Tibial nerve (tissue), 4 donors: ENCODE measurements at regions not wholly inside any gene's neighbourhood (a gene's known extent, or its start where the extent isn't known, plus 50 kb on each side); places are given as distances from the start of the nearest gene placed in this dataset.

Experiments
- DNase-seq, 2 donors: peaks; one replicate each; pipeline ENCODE4 v3.0.0-alpha.2; 2019; ENCODE audit warnings: low spot score in 2 of 2
- H3K27ac ChIP-seq, 4 donors: fragments of 200-600 bp; sonication (generic) in 3 of 4; one replicate each; pipeline ENCODE4 v1.5.1; 2017 to 2019; ENCODE audit warnings: mild to moderate bottlenecking in 1 of 4
- H3K27me3 ChIP-seq, 2 donors: fragments of 200-600 bp; sonication (generic) in 1 of 2; one replicate each; pipeline versions ENCODE4 v1.5.1 to v1.6.0; 2017 to 2019
- H3K36me3 ChIP-seq, 3 donors: fragments of 200-600 bp; sonication (generic); one replicate each; pipeline ENCODE4 v1.5.1; 2018 to 2019
- H3K4me1 ChIP-seq, 4 donors: fragments of 200-600 bp; sonication (generic) in 3 of 4; one replicate each; pipeline ENCODE4 v1.5.1; 2017 to 2019
- H3K4me3 ChIP-seq, 4 donors: fragments of 200-600 bp; sonication (generic) in 3 of 4; one replicate each; pipeline ENCODE4 v1.5.1; 2017 to 2019; ENCODE audit warnings: mild to moderate bottlenecking in 1 of 4, moderate library complexity in 1 of 4
- H3K9me3 ChIP-seq, 4 donors: fragments of 200-600 bp; sonication (generic) in 3 of 4; one replicate each; pipeline ENCODE4 v1.5.1; 2017 to 2019
- EP300 ChIP-seq, 2 donors: sonication (generic); formaldehyde crosslinking; IDR thresholded peaks; one replicate each; pipeline ENCODE4 v1.6.1; 2017; ENCODE audit warnings: antibody characterized with exemption in 2 of 2, mild to moderate bottlenecking in 1 of 2
- POLR2A ChIP-seq, 2 donors: fragments of 450-650 bp; IDR thresholded peaks; one replicate each; pipeline ENCODE4 v1.6.1; 2017; ENCODE audit warnings: antibody characterized with exemption in 2 of 2, mild to moderate bottlenecking in 2 of 2, moderate library complexity in 2 of 2
- WGBS, 2 donors: methylation state at CpG; one replicate each; pipeline ENCODE4 v1.1.5; 2018; 5-methylcytosine and 5-hydroxymethylcytosine counted together
- TF ChIP-seq, protein P1 (sequence below), 5 experiments: fragments of 200-600 bp in 3 of 5; fragments of 450-650 bp in 2 of 5; sonication (generic) in 3 of 5; IDR thresholded peaks; one replicate each; pipeline ENCODE4 v1.5.1; 2016 to 2019; ENCODE audit warnings: antibody characterized with exemption in 5 of 5, mild to moderate bottlenecking in 3 of 5, moderate library complexity in 2 of 5

DNA sequence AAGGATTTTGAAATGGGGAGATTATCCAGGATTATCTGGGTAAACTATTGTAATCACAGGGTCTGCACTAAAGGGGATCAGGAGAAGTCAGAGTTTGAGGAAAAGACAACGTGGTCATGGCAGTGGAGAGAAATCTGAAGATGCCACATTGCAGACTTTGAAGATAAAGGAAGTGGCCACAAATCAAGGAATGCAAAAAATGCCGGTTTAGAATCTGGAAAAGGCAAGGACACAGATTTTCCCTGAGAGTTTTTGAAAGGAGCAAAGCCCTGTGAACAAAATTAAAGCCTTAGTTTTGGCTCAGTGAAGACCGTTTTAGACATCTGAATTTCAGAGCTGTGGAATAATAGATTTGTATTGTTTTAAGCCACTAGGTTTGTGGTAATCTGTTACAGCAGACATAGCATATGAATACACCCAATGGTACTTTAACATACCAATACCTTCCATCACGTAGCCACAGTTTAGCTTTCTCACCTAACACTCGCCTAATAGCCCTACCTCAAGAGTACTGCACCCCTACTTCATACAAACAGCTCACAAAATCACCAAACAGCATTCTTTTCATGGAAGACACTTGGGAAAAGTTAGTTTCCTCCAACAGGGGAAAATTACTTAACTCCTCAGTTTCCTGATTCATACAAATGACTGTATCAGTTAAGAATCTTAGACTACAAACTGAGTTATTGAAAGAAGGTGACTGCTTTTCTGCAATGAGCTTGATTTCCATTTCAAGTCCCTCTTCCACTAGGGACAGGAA is 446.5 kb downstream of the INHBA start:
- Histone ChIP-seq H3K27me3 (no peaks in the 10 kb centered on the region), H3K9me3 (no peaks in the 10 kb centered on the region), H3K36me3 (no peaks in the 10 kb centered on the region), H3K4me1 (no peaks in the 10 kb centered on the region), H3K27ac (no peak overlapping the region), H3K4me3 (no peak overlapping the region)
- DNase-seq = no peak
- TF ChIP-seq, protein P1, sequence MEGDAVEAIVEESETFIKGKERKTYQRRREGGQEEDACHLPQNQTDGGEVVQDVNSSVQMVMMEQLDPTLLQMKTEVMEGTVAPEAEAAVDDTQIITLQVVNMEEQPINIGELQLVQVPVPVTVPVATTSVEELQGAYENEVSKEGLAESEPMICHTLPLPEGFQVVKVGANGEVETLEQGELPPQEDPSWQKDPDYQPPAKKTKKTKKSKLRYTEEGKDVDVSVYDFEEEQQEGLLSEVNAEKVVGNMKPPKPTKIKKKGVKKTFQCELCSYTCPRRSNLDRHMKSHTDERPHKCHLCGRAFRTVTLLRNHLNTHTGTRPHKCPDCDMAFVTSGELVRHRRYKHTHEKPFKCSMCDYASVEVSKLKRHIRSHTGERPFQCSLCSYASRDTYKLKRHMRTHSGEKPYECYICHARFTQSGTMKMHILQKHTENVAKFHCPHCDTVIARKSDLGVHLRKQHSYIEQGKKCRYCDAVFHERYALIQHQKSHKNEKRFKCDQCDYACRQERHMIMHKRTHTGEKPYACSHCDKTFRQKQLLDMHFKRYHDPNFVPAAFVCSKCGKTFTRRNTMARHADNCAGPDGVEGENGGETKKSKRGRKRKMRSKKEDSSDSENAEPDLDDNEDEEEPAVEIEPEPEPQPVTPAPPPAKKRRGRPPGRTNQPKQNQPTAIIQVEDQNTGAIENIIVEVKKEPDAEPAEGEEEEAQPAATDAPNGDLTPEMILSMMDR (IDR thresholded peaks at IDR 0.05) = no peak
- TF ChIP-seq EP300 (IDR thresholded peaks at IDR 0.05) (no peak), POLR2A (IDR thresholded peaks at IDR 0.05) (no peak)
- 59 to 62% methylated on average over 5 of the region's 5 CpGs for WGBS, 2 donors

DNA sequence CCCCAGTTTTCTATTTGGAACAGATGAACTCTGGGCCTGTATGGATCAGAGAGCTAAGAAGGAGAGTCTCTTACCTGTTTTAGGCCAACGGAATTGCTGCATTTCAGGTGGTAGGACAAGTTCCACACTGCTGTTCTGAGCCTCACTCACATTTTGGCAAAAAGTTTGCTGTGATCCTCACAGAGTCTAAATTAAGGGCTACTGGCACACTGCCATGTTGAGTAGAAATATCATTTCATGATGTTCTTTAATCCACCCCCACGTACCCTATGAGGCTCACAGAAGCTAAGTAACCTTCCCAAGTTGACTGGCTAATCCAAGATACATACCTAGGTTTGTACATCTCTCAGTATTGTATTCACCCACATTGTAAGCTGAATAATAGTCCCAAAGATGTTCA is 447.2 kb downstream of the INHBA start:
- Histone ChIP-seq H3K36me3 (no peaks in the 10 kb centered on the region), H3K4me3 (no peak overlapping the region), H3K9me3 (no peaks in the 10 kb centered on the region), H3K27me3 (no peaks in the 10 kb centered on the region), H3K27ac (no peak overlapping the region), H3K4me1 (no peaks in the 10 kb centered on the region)
- WGBS, 2 donors = 57 to 68% methylated on average over 2 of the region's 2 CpGs
- DNase-seq = no peak
- TF ChIP-seq EP300 (IDR thresholded peaks at IDR 0.05) = no peak

DNA sequence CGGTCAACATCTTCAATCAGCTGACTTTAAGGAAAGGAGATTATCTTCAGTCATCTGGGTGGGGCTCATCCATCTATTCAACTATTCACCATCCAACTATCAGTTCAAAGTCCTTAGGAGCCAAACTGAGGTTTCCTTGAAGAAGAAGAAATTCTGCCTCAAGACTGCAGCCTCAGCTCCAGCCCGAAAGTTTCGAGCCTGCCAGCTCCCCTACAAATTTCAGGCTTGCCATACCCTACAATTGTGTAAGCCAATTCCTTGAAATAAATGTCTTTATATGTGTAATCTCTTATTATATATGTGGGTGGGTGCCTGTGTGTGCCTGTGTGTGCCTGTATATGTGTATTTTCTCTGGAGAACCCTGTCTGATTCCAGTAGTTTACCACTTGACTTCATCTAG is 447.8 kb downstream of the INHBA start:
- H3K27me3 ChIP-seq = no peaks in the 10 kb centered on the region
- no peaks in the 10 kb centered on the region for H3K9me3 ChIP-seq
- H3K36me3 ChIP-seq = no peaks in the 10 kb centered on the region
- no peak overlapping the region for H3K4me3 ChIP-seq
- H3K4me1 ChIP-seq = no peaks in the 10 kb centered on the region
- WGBS, 2 donors = 78 to 95% methylated on average over 3 of the region's 3 CpGs
- DNase-seq = no peak
- TF ChIP-seq, protein P1 (IDR thresholded peaks at IDR 0.05) = no peak
- TF ChIP-seq POLR2A (IDR thresholded peaks at IDR 0.05) (no peak), EP300 (IDR thresholded peaks at IDR 0.05) (no peak)
- no peak overlapping the region for H3K27ac ChIP-seq

DNA sequence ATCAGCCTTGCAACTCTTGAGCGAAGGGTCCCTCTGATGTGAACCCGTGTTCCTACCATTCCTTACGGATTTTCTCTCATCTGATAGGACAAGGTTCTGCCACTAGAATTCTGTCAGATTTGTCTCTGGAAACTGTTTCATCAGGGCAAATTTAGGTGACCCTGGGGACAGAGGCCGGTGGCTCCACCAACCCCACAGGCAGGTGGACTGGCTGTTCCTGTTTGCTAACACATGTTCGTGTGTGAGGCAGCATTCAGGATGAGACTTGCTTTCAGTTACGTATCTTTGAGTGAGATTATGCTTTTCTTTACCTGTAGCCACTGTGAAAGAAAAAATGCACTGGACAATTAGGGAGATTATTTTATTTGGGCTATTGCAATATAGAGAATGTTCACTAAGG is 449.9 kb downstream of the INHBA start:
- WGBS, 2 donors = 89 to 92% methylated on average over 6 of the region's 6 CpGs
- H3K27ac ChIP-seq = no peak overlapping the region
- no peak overlapping the region for H3K4me3 ChIP-seq
- no peaks in the 10 kb centered on the region for H3K36me3 ChIP-seq
- H3K4me1 ChIP-seq = no peaks in the 10 kb centered on the region
- H3K27me3 ChIP-seq = no peaks in the 10 kb centered on the region
- no peaks in the 10 kb centered on the region for H3K9me3 ChIP-seq
- TF ChIP-seq EP300 (IDR thresholded peaks at IDR 0.05) (no peak), POLR2A (IDR thresholded peaks at IDR 0.05) (no peak)
- TF ChIP-seq, protein P1 (IDR thresholded peaks at IDR 0.05) = no peak
- DNase-seq = no peak

DNA sequence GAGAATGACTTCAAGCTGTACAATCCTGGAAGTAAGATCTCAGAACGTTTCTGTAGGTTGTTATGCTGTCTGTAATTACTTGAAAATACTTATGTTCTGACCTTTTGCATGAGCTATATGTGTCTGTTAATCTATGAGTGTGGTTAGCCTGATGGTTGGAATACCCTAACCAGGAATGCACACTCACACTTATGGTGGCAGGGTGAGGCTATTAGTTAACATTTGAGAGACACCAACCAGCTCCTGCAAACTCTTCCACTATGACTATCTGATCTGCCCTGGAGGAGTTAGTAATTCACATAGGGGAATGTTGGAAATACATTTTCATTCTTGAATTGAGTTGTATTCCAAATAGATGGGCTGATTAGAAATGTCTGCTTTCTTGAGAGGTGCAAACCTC is 450.3 kb downstream of the INHBA start:
- WGBS, 2 donors = 46 to 57% methylated on average over 1 of the region's 1 CpG
- H3K9me3 ChIP-seq = no peaks in the 10 kb centered on the region
- no peaks in the 10 kb centered on the region for H3K27me3 ChIP-seq
- TF ChIP-seq EP300 (IDR thresholded peaks at IDR 0.05) (no peak), POLR2A (IDR thresholded peaks at IDR 0.05) (no peak)
- TF ChIP-seq, protein P1 (IDR thresholded peaks at IDR 0.05) = no peak
- no peak overlapping the region for H3K4me3 ChIP-seq
- H3K27ac ChIP-seq = no peak overlapping the region
- H3K36me3 ChIP-seq = no peaks in the 10 kb centered on the region
- H3K4me1 ChIP-seq = no peaks in the 10 kb centered on the region
- DNase-seq = no peak
